Choroid plexus epithelial cell (primary cell): ENCODE measurements at regions not wholly inside any gene's neighbourhood (a gene's known extent, or its start where the extent isn't known, plus 50 kb on each side); places are given as distances from the start of the nearest gene placed in this dataset.

Experiments used
- DNase-seq: peaks from one replicate; pipeline ENCODE4 v3.0.0-alpha.2; 2010; ENCODE audit warnings: low read depth
- H3K4me3 ChIP-seq: 2 replicates; pipeline ENCODE4 v1.5.1; 2011; ENCODE audit warnings: low read depth, mild to moderate bottlenecking, control low read depth, low read length, moderate library complexity
- CTCF ChIP-seq: conservative IDR thresholded peaks from 2 replicates; pipeline ENCODE4 v1.5.1; 2011; ENCODE audit warnings: low read depth, mild to moderate bottlenecking, control low read depth, inconsistent platforms, low read length, moderate library complexity

- no peak overlapping the region for H3K4me3 ChIP-seq
- TF ChIP-seq CTCF, result no peak
- no peak for DNase-seq
These were observed 170.9 kb upstream of the PDE3A start for GRCh38 chr12:20197411-20197810.

GRCh38 chr12:20199780-20200179, 168.6 kb upstream of the PDE3A start:
- DNase-seq, result no peak
- TF ChIP-seq CTCF, result no peak
- no peak overlapping the region for H3K4me3 ChIP-seq

DNA sequence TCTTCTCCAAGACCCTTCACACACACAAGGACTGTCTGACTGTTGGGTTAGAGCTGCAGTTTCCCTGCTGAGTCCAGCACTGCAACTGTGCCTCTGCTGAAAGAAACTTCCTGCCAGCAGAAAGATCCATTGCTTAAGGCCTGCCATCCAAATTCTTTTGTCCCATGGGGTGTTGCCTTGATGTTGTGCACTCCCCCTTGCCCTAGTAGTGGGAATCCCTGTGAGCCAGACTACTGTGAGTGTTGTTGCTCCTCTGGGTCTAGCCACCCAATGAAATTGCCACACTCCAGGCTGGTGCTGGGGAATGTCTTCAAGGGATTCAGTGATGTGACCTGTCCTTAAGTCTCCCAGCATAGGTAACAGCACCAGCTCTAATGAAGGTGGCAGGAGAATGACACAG, 166.6 kb upstream of the PDE3A start:
- TF ChIP-seq CTCF, result no peak
- no peak for DNase-seq
- H3K4me3 ChIP-seq, result no peak overlapping the region

DNA sequence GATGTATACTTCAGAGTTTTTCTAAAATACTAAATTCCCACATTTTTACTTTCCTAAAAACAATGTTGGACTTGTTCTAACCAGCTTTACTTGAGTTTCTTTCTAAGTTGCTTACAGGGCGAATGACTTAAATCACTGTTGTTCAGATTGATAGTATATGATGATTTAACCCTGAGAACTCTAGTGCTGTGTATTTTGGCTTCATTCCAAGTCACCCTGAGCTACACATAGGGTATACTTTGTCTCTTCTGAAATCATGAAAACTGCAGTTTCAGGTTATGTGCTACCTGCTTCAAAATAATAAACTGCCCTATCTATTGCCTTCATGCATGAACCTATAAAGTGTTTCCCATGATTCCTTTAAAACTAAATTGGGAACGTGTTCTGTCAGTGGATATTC, 162.5 kb upstream of the PDE3A start:
- TF ChIP-seq CTCF, result no peak
- peak; percentile 15 for DNase-seq

GRCh38 chr12:20206410-20206809, 161.9 kb upstream of the PDE3A start:
- H3K4me3 ChIP-seq, result no peak overlapping the region
- TF ChIP-seq CTCF, result no peak
- no peak for DNase-seq

More for the DNA sequence above, 162.5 kb upstream of the PDE3A start:
- H3K4me3 ChIP-seq, result no peak overlapping the region

DNA sequence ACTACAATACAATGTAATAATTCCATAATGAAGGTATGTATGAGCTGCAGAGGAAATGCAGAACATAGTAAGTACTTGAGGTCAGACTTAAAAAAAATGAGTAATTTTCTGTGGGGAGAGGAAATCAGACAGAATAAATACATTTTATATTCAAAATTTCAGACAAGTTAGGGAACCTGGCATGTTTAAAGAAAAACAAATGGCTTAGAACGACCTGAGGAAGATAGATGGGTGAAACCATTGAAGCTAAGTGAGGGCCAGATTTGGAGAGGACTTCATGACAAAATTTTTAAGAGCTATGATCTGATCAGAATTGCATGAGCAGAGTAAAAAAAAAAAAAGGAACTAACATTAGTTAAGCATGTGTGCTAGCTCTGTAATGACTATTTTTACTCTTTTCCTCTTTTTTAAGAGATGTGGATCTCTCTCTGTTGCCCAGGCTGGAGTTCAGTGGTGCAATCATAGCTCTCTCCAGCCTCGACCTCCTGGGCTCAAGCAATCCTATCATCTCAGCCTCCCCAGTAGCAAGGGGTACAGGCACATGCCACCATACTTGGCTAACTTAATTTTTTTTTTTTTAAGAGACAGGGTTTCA, 157.6 kb upstream of the PDE3A start:
- no peak for TF ChIP-seq CTCF
- H3K4me3 ChIP-seq, result no peak overlapping the region
- no peak for DNase-seq

GRCh38 chr12:20211541-20211940, 156.8 kb upstream of the PDE3A start:
- DNase-seq, result no peak
- no peak overlapping the region for H3K4me3 ChIP-seq
- TF ChIP-seq CTCF, result no peak
